ENCODE measurements at regions not wholly inside any gene's neighbourhood (a gene's known extent, or its start where the extent isn't known, plus 50 kb on each side); places are given as distances from the start of the nearest gene placed in this dataset.

- no peak for DNase-seq (ENCODE audit: extremely low spot score)
- TF ChIP-seq, protein P1, sequence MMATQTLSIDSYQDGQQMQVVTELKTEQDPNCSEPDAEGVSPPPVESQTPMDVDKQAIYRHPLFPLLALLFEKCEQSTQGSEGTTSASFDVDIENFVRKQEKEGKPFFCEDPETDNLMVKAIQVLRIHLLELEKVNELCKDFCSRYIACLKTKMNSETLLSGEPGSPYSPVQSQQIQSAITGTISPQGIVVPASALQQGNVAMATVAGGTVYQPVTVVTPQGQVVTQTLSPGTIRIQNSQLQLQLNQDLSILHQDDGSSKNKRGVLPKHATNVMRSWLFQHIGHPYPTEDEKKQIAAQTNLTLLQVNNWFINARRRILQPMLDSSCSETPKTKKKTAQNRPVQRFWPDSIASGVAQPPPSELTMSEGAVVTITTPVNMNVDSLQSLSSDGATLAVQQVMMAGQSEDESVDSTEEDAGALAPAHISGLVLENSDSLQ (IDR thresholded peaks at IDR 0.05), result no peak
- no peak for TF ChIP-seq ZNF384 (IDR thresholded peaks at IDR 0.05)
- no peak for TF ChIP-seq FOXK2 (IDR thresholded peaks at IDR 0.05)
- no peak for TF ChIP-seq SP1 (IDR thresholded peaks at IDR 0.05)
- TF ChIP-seq BHLHE40 (IDR thresholded peaks at IDR 0.05; ENCODE audit: borderline replicate concordance), result no peak
- TF ChIP-seq HDGF (IDR thresholded peaks at IDR 0.05; ENCODE audit: borderline replicate concordance), result no peak
- no peak for TF ChIP-seq NFRKB (IDR thresholded peaks at IDR 0.05)
- no peak for TF ChIP-seq ELF4 (IDR thresholded peaks at IDR 0.05)
- TF ChIP-seq L3MBTL2 (conservative IDR thresholded peaks at IDR 0.05), result no peak
- no peak for TF ChIP-seq SUZ12 (IDR thresholded peaks at IDR 0.05)
- no peak for TF ChIP-seq FOXM1 (IDR thresholded peaks at IDR 0.05; ENCODE audit: borderline replicate concordance)
- TF ChIP-seq CTBP1 (IDR thresholded peaks at IDR 0.05; ENCODE audit: borderline replicate concordance), result no peak
- no peak for TF ChIP-seq FOXA1 (IDR thresholded peaks at IDR 0.05)
- TF ChIP-seq LEF1 (IDR thresholded peaks at IDR 0.05; ENCODE audit: borderline replicate concordance), result no peak
- no peak for TF ChIP-seq ARNT (IDR thresholded peaks at IDR 0.05)
- ChIA-PET POLR2A (no interaction called here), CTCF (no interaction called here)
Observed at GRCh38 chr2:240364961-240365775, 70.3 kb upstream of the GPC1 start.

DNA sequence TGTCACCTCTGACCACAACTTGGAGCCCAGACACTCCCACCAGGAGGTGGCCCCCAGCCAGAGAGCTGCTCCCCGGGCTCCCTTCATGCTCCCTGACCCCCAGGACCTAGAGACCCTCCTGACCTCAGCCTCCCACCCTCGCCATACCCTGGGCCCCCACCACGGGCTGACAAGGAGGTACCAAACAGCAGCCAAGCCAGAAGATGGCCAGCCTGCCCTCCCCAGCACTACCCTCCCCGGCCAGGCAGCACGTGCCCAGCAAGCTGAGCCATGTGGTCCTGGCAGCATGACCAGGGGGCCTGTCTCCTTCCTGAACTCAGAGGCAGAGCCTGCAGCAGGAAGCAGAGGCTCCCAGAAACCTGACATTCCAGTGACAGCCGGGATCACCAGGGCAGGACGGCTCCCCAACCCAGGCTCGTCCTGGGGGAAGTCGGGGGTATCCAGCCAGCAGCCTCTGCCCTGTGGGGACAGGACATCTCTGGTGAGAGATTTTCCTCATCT is 69.4 kb upstream of the GPC1 start:
- CTCF ChIA-PET, result no interaction called here
- POLR2A ChIA-PET, result no interaction called here
- TF ChIP-seq SUZ12 (IDR thresholded peaks at IDR 0.05) (no peak), BHLHE40 (IDR thresholded peaks at IDR 0.05; ENCODE audit: borderline replicate concordance) (no peak), LEF1 (IDR thresholded peaks at IDR 0.05; ENCODE audit: borderline replicate concordance) (no peak), ARNT (IDR thresholded peaks at IDR 0.05) (no peak), CTBP1 (IDR thresholded peaks at IDR 0.05; ENCODE audit: borderline replicate concordance) (no peak), L3MBTL2 (conservative IDR thresholded peaks at IDR 0.05) (no peak), ELF4 (IDR thresholded peaks at IDR 0.05) (no peak), TARDBP (IDR thresholded peaks at IDR 0.05) (no peak), ZNF384 (IDR thresholded peaks at IDR 0.05) (no peak), SP1 (IDR thresholded peaks at IDR 0.05) (no peak), FOXK2 (IDR thresholded peaks at IDR 0.05) (no peak), FOXM1 (IDR thresholded peaks at IDR 0.05; ENCODE audit: borderline replicate concordance) (no peak), NFRKB (IDR thresholded peaks at IDR 0.05) (no peak)

GRCh38 chr2:240366901-240367300 is 68.6 kb upstream of the GPC1 start:
- POLR2A ChIA-PET, result no interaction called here
- no peak for DNase-seq (ENCODE audit: extremely low spot score)
- CTCF ChIA-PET, result interaction anchor here (0.7 kb wide), 1 partner anchor 50 kb away, joined by 3 read pairs; no protein-coding TSS in a partner anchor
- TF ChIP-seq BHLHE40 (IDR thresholded peaks at IDR 0.05; ENCODE audit: borderline replicate concordance) (no peak), HDGF (IDR thresholded peaks at IDR 0.05; ENCODE audit: borderline replicate concordance) (no peak), LEF1 (IDR thresholded peaks at IDR 0.05; ENCODE audit: borderline replicate concordance) (no peak), SUZ12 (IDR thresholded peaks at IDR 0.05) (no peak), TARDBP (IDR thresholded peaks at IDR 0.05) (no peak), FOXK2 (IDR thresholded peaks at IDR 0.05) (no peak)

More for the DNA sequence above, 69.4 kb upstream of the GPC1 start:
- DNase-seq (ENCODE audit: extremely low spot score), result no peak

- ChIA-PET CTCF (interaction anchor here (0.7 kb wide), 1 partner anchor 49 kb away, joined by 3 read pairs; no protein-coding TSS in a partner anchor), POLR2A (no interaction called here)
- DNase-seq (ENCODE audit: extremely low spot score), result no peak
- TF ChIP-seq SUZ12 (IDR thresholded peaks at IDR 0.05) (no peak), CTBP1 (IDR thresholded peaks at IDR 0.05; ENCODE audit: borderline replicate concordance) (no peak), SP1 (IDR thresholded peaks at IDR 0.05) (no peak), LEF1 (IDR thresholded peaks at IDR 0.05; ENCODE audit: borderline replicate concordance) (no peak), NFRKB (IDR thresholded peaks at IDR 0.05) (no peak), TARDBP (IDR thresholded peaks at IDR 0.05) (no peak), HDGF (IDR thresholded peaks at IDR 0.05; ENCODE audit: borderline replicate concordance) (no peak), ZNF384 (IDR thresholded peaks at IDR 0.05) (no peak), BHLHE40 (IDR thresholded peaks at IDR 0.05; ENCODE audit: borderline replicate concordance) (no peak), L3MBTL2 (conservative IDR thresholded peaks at IDR 0.05) (no peak), FOXK2 (IDR thresholded peaks at IDR 0.05) (no peak), FOXA1 (IDR thresholded peaks at IDR 0.05) (no peak), ARNT (IDR thresholded peaks at IDR 0.05) (no peak), ELF4 (IDR thresholded peaks at IDR 0.05) (no peak), FOXM1 (IDR thresholded peaks at IDR 0.05; ENCODE audit: borderline replicate concordance) (no peak)
- TF ChIP-seq, protein P1 (IDR thresholded peaks at IDR 0.05), result no peak
Observed at GRCh38 chr2:240367721-240368120, 67.7 kb upstream of the GPC1 start.

- TF ChIP-seq BHLHE40 (IDR thresholded peaks at IDR 0.05; ENCODE audit: borderline replicate concordance) (no peak), NFRKB (IDR thresholded peaks at IDR 0.05) (no peak), TARDBP (IDR thresholded peaks at IDR 0.05) (no peak), ZNF384 (IDR thresholded peaks at IDR 0.05) (no peak), L3MBTL2 (conservative IDR thresholded peaks at IDR 0.05) (no peak), LEF1 (IDR thresholded peaks at IDR 0.05; ENCODE audit: borderline replicate concordance) (no peak), ELF4 (IDR thresholded peaks at IDR 0.05) (no peak), FOXK2 (IDR thresholded peaks at IDR 0.05) (no peak), CTBP1 (IDR thresholded peaks at IDR 0.05; ENCODE audit: borderline replicate concordance) (no peak), ARNT (IDR thresholded peaks at IDR 0.05) (no peak), FOXM1 (IDR thresholded peaks at IDR 0.05; ENCODE audit: borderline replicate concordance) (no peak), SP1 (IDR thresholded peaks at IDR 0.05) (no peak), FOXA1 (IDR thresholded peaks at IDR 0.05) (no peak)
- TF ChIP-seq, protein P1 (IDR thresholded peaks at IDR 0.05), result no peak
- DNase-seq (ENCODE audit: extremely low spot score), result no peak
- ChIA-PET CTCF (no interaction called here), POLR2A (no interaction called here)
Observed at GRCh38 chr2:240368781-240369331, 66.6 kb upstream of the GPC1 start.
